HS-27A (cell line): ENCODE measurements at regions not wholly inside any gene's neighbourhood (a gene's known extent, or its start where the extent isn't known, plus 50 kb on each side); places are given as distances from the start of the nearest gene placed in this dataset.

ENCODE experiments used
- DNase-seq: peaks from one replicate; pipeline ENCODE4 v3.0.0-alpha.2; 2012; ENCODE audit warnings: low read depth, missing footprints

GRCh38 chr3:86282106-86282787, 708.7 kb downstream of the VGLL3 start:
- no peak for DNase-seq

GRCh38 chr3:86269364-86270155, 721.4 kb downstream of the VGLL3 start:
- DNase-seq: no peak

- no peak for DNase-seq
Observed at GRCh38 chr3:86257955-86258641, 732.9 kb downstream of the VGLL3 start.

- DNase-seq: no peak
Observed at GRCh38 chr3:86254480-86254879, 736.5 kb downstream of the VGLL3 start.

GRCh38 chr3:86251781-86252180, 739.2 kb downstream of the VGLL3 start:
- DNase-seq: no peak

GRCh38 chr3:86249833-86250232, 741.1 kb downstream of the VGLL3 start:
- DNase-seq: no peak

GRCh38 chr3:86245360-86245759, 745.6 kb downstream of the VGLL3 start:
- no peak for DNase-seq

GRCh38 chr3:86244905-86245304, 746.0 kb downstream of the VGLL3 start:
- DNase-seq: no peak

- DNase-seq: no peak
Observed at GRCh38 chr3:86239946-86240345, 751.0 kb downstream of the VGLL3 start.

GRCh38 chr3:86234506-86235254, 756.3 kb downstream of the VGLL3 start:
- DNase-seq: no peak

- DNase-seq: no peak
Observed at GRCh38 chr3:86230762-86231161, 760.2 kb downstream of the VGLL3 start.

GRCh38 chr3:86229775-86230094, 761.2 kb downstream of the VGLL3 start:
- no peak for DNase-seq

GRCh38 chr3:86229086-86229774, 761.7 kb downstream of the VGLL3 start:
- no peak for DNase-seq

- no peak for DNase-seq
Observed at GRCh38 chr3:86228101-86228500, 762.8 kb downstream of the VGLL3 start.

- no peak for DNase-seq
Observed at GRCh38 chr3:86225461-86225860, 765.5 kb downstream of the VGLL3 start.

GRCh38 chr3:86221601-86222000, 769.3 kb downstream of the VGLL3 start:
- no peak for DNase-seq

- no peak for DNase-seq
Observed at GRCh38 chr3:86208772-86209171, 782.2 kb downstream of the VGLL3 start.

GRCh38 chr3:86182606-86183005, 808.3 kb downstream of the VGLL3 start:
- DNase-seq: no peak

- DNase-seq: no peak
Observed at GRCh38 chr3:86180696-86181095, 810.3 kb downstream of the VGLL3 start.

- DNase-seq: no peak
Observed at GRCh38 chr3:86178095-86178494, 812.9 kb downstream of the VGLL3 start.

- no peak for DNase-seq
Observed at GRCh38 chr3:86176445-86176784, 814.5 kb downstream of the VGLL3 start.
